Fibroblast of skin of left biceps (primary cell): ENCODE measurements at regions not wholly inside any gene's neighbourhood (a gene's known extent, or its start where the extent isn't known, plus 50 kb on each side); places are given as distances from the start of the nearest gene placed in this dataset.

Source experiments
- DNase-seq, 2 experiments: peaks; one replicate each; pipeline ENCODE4 v3.0.0-alpha.2; 2013; ENCODE audit warnings: low read depth in 2 of 2

DNA sequence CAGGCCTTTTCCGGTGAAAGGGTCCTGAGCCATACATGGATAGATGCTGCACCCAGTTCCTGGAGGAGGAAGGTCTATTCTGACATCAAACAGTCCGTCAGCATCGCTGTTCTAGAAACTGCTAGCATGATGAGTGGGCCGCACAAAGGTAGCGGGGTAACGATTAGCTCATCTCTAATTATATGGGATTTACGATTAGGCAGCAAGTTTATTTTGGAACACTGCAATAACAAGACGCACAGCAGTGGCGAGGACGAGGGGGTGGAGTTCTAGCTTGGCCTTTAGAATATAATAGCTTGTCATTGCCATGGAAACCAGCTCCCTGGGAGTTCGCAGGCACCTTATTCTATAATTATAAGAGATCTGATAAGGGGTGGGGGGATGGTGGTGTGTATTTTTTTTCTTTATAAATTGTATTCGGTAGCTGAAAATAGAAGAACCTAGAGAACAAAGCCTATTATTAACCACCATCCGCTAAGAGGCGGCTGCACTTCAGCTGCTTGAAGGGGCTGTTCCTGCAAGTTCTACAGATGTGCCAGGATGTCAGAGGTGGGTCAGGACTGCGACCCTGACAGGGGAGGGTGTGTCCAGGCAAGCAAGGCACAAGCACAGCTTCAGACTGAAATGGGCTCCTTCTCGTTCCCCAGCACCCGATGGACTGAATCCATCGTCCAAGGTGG, 311.0 kb downstream of the AGTPBP1 start:
- no peak for DNase-seq

DNA sequence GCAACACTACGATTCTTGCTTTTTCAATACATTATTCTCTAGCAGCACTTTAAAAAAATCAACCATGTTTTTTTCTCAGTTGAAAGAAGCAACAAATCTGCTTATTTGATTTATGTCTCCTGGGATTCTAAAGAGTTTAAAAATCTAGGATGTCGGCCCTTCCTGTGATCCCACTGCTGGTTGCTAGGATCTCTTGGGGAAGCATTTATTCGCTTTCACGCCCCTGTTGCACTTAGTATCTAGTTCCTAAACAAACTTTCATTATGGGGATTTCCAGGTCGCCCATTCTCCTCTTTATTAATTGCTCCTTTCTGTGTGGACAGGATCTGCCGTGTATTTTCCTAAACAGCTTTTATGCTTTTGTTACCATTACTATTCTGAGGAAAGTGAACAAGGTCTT, 313.5 kb downstream of the AGTPBP1 start:
- no peak for DNase-seq

DNA sequence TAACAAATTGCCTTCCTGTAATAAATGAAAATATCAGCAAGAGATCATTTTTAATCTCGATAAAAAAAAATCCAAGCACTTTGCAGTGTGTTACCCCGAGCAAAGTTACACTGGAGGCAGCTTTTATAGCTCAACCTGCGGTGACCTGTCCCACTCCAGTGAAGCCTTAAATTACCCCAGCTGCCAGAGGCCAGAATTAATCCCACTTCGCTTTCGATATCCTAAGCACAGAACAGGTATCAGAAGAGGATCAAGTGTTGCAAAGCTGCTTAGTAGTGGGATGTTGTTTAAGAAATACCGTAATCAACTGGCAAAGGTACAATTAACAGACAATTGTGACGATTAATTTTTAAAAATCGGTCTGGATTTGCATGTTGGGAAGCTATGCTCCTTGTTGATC, 314.0 kb downstream of the AGTPBP1 start:
- no peak for DNase-seq

DNA sequence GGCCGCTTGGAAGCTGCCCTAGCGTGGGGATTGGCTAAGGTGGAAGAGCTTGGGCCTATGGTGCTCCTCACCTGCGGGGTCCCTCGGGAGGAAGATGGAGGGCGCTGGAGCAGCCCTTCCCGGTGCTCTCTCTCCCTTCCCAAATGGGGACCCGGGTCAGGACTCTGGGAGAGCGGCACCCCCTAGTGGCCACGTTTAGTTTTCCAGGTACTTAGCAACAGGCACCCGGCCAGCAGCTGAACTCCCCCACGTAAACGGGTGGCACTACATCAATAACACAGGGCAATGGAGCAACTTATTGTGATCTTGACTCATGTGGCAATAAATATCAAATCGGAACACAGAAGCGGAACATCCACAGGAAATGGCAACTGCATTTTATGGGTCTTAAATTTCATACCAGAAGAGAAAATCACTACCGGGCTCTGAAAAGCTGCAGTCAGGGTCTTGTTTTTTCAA, 316.6 kb downstream of the AGTPBP1 start:
- no peak for DNase-seq

DNA sequence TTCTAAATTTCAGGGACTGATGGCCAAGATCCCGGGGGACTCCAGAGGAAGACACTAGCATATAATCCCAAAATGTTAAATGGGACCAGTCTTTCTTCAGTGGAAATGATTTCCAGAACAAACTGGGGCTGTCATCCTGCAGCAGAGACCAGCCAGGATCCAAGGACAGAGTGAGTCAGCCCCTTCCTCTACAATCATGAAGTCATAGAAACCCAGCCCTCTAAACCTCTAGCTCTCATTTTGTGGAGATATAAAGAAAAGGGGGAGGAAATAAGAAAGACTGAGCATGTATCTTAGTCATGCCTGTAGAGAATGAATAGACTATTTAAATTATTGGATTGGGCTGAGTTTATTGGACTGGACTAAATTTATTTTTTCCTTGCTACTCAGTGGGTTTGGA, 318.3 kb downstream of the AGTPBP1 start:
- DNase-seq = no peak

DNA sequence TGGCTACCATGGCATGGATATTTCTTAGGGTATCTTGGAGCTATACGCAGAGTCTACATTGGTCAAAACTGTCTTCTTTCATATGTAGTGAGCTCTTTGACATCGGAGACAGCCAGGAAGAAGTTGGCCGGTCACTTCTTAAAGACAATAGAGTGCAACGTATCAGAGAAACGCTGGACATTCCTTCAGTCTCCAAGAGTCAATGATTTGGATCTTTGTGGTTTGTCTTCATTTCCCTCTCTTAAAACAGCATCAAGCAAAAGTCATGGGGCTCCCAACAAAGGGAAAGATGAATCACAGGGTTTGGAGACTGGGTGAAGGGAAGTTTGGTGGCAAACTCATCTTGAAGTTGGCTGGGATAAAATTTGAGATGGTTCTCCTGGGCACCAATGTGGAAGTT, 320.1 kb downstream of the AGTPBP1 start:
- no peak for DNase-seq

DNA sequence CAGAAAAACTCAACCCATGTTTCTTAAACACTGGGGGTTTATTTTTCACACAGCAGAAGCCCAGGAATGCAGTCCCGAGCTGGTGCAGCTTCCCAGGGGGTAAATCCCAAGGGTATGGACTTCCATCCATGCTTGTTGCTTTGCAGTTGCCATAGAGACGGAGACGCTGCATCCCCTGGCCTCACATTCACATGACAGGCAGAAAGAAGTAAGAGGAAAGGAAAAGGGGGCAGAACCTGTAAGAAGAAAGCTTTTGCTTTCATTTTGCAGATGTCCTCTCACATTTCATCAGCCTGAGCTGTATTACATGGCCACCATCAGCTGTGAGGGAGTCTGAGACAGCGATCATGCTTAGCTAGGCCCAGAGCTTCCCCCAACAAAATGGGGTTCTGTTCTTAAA, 321.0 kb downstream of the AGTPBP1 start:
- peak in 1 of 2 experiments; percentile 19 for DNase-seq

DNA sequence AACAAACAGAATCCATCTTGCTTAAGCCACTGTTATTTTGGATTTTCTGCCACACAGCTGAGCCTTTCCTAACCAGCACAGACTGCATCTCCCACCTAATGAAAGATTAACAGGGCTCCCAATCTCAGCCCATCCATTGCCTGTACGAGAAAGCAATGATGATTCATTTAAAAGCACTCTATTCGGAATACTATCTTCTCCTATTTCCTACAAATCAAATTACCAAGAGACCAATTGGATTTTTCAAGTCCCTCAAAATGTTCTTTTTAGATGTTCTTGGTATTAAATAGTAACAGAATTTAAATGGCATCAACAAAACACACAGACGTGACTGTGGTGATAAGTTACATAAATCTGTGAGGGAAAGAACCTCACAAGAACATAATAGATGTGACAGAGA, 324.1 kb downstream of the AGTPBP1 start:
- no peak for DNase-seq

DNA sequence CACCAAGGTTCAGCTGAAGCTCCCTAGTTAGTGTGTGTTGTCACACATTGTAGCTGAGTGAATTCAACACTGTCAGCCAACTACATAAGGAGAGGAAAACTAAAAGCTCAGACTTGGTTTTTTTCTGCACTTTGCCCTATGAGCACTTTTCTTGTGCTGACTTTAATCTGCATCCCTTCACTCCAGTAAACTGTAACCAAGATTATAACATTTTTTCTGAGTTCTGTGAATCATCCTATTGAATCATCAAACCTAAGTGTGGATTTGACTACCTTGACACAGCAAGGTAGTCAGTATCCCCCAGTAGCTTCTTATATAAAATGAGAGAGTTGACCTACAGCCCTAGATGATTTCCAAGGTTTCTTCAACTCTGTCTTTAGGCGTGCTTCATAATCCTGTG, 325.0 kb downstream of the AGTPBP1 start:
- DNase-seq = no peak

DNA sequence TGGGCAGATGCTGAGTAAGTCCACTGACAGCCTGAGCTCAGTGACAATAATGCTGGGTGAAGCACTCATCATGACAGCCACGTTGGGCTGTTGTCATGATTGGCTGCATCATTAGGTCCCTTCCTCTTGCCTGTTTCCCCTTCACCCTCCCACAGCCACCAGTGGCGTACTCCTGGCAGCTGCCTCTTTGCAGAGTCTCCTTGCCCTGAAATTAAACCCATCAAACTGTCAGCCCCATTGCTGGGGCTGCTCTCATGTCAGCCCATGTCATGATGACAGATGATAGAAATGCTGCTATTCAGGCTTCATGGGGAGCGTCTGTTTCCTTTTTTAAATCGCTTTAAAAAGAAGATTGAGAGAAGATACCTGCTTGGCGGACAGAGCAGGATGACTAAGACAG, 327.4 kb downstream of the AGTPBP1 start:
- DNase-seq = no peak

DNA sequence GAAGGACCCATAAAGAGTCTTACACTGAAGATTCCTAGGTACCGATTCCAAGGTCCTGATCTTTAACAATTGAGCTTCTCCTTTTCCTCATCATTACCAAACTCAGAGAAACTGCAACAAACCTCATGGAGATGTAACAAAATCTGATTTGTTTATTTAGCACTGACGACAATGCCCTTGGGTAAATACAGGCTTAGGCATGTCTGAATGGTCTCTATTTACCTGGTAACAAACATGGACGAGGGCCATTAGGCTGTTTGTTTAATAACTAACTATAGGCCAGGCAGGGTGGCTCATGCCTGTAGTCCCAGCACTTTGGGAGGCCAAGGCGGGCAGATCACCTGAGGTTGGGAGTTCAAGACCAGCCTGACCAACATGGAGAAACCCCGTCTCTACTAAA, 333.3 kb downstream of the AGTPBP1 start:
- DNase-seq = no peak

DNA sequence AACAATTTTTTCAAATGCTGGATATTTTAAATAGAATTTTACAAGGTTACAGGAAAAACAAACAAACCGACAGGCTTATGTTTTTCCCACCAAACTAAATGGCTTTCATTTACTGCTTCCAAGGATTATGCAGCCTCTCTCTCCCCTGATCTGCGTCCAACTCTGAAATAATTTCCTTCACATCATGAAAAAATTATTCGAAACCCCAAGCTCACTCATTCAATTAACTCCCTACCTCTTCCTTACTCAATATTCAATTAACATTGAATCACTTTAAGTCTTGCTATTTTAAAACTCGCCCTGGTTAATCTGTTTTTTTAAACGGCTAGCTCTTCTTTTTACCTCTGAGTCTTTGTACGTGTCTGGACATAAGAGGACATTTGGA, 336.2 kb downstream of the AGTPBP1 start:
- no peak for DNase-seq

DNA sequence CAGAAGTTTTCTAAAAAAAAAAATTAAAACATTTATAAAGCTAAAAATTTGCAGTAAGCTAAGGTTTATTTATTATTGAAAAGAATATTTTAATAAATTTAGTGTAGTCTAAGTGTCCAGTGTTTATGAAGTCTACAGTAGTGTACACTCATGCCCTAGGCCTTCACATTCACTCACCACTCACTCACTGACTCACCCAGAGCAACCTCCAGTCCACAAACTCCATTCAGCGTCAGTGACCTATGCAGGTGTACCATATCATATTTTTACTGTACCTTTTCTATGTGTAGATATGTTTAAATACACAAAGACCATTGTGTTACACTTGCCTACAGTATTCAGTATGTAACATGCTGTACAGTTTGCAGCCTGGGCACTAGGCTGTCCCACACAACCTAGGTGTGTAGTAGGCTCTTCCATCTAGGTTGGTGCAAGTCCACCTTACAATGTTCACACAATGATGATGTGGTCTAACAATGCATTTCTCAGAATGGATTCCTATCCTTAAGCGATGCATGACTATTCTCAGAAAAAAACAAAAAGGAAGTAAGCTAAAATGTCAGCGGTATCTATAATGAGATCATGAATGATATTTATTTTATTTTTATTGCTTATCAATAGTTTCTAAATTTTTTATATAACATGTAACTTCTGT, 336.7 kb downstream of the AGTPBP1 start:
- no peak for DNase-seq

DNA sequence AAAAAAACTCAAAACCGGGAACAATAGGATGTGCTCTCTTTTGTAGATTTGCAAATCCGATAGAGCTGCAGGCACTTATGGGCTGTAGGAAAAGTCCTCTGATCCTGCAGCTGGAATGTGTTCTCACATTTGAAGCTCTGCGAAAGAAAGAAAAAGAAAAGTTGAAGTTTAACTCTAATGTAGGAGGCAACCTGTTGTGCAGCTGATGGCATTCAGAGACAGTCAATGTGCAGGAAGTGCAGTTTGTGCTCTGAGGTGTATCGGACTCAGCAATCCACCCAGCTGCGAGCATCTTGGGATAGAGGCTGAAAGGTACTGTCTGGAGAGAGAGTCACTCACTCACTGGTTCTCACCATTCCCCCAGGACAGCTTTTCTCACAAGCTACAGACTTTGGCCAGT, 339.2 kb downstream of the AGTPBP1 start:
- no peak for DNase-seq

DNA sequence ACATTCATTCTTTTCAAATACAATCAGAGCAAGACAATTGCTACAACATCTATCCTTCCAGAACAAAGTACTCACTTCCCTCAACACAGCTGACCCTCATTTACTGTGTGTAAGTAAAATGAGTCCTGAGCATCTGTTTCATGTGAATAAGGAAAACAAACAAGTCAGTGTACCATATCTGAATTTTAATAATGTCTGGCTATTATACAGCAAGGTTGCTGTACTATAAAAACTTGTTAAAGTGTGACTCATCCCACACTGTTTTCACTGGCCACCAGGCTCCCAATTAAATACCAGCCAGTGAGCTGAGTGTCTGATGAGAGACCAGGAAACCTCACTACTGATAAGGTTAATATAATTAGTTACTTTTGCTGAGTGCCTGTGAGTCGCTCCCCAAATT, 339.8 kb downstream of the AGTPBP1 start:
- no peak for DNase-seq

DNA sequence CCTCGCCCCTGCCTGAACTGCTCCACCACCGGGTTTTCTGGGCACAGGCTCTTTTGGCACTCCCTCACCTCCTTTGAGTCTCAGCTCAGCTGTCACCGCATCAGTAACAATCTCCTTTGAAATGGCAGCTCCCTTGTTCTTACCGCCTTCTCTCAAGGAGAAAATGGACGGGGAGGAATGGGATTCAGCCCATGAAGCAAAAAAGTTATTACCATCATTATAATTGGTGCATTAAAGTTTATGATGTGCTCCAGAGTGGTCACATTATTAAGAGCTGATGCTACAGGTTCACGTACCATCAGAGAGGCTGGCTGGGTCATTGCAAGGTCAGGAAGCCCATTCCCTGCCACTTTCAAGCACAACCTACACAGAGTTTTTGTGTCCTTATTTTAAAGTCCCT, 344.7 kb downstream of the AGTPBP1 start:
- DNase-seq = no peak

DNA sequence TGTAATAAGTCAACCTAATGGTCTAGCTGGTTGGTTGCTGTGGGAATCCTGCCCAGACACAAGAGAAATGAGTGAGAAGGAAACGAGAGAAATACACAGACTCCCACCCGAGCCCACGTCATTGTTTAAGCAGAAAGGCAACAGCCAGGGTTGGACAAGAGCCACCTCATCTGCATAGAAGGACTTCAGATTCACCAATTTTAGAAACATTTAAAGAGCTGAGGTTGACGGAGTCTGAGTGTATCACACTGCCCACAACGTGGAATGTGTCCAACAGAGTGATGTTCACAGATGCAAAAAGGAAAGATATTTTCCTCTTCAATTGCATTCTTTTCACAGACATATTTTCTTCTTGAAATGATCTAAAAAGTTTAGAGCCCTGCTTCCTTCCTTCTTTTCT, 349.5 kb downstream of the AGTPBP1 start:
- no peak for DNase-seq

DNA sequence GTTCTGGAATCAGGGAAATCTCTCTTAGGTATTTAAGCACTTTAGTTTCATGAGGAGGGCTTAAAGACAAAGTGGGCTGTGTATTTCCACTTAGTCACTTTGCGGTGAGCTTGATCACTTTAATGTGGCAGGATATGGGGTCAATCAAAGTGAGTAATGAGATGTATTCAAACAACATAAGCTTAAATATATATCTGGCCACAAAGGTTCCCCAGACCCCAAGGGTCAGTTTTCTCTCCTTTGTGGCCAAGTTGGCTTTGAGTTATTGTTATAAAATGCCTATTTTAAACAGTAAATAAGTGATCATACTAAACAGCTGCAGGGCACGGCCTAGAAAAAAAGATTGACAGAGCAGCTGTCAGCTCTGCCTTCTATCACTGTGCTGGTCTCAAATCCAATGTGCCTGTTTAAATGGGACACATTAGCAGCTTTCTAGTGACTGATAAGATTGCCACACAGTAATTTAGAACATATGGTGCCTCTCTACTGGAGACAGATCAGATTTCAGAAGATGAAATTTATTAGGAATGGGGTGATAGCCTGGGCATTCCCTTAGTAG, 363.9 kb downstream of the AGTPBP1 start:
- DNase-seq = no peak

DNA sequence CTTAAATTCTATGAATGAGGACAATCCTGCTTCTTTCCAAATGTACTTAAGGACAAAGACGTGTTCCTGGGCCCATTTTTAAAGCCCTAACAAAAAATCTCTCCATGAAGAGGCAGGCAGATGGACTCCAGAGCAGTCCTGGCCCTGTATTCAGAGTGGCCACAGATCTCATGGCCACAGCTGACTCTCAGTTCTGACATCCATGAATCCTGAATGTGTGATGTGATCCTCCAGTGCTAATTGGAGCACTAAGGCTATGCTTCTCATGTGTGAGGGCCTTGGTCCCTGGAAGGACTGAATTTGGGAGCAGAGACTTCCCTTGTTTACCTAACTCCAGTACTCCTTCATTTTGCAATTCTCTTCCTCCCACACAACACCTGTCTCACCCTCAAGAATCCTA, 373.0 kb downstream of the AGTPBP1 start:
- no peak for DNase-seq

DNA sequence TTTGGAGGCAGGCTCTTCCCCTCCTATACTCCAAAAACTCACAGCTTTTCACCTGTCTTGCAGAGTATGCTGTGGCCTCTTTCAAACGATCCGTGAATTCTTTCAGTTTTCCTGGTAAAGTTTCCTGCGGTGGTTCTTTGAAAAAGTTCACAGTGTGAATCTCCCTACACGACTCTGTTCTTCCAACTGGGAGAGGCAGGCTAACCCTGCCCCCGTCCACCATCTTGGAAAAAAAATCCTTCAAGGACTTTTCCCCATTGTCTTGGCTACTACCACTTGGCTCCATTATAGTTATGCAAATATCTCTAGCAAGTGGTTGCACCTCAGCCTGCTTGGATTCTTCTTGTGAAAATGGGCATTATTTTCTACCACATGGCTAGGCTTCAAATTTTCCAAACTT, 382.6 kb downstream of the AGTPBP1 start:
- DNase-seq = no peak

DNA sequence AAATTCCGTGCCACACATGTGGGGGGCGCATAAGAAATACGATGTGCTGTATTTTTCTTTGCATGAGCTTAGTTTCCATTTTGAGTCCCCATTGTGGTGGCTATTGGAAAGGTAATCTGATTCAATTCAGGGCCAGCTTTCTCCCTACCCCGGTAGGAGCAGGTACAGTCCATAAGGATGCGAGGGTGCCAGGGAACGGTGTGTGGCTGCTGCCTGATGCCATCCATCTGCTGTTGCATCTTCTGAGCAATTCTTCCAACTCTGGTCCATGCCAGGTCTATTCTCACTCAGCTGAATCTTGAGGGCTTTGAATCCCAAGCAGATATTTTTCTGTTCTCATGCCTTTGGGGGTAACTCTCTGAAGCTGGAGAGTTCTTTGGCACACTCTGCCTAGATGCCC, 392.7 kb downstream of the AGTPBP1 start:
- DNase-seq = no peak

DNA sequence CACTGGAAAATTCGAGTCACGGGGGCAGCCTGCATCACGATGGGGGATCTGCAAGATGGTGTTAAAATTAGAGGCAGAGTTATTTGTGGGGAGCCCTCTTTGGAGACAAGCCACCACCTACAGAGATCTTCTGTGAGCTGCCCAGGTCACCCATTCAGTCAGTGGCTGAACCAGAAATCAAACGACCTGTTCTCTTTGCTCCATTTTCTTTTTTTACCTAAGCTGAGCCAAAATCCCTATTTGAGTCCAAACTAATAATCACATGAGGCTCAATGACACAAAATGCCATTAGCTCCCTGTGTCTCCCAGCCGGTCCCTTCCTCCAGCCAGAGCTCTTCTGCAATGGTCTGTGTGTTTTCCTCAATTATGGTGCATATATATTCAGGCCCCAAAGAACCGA, 394.2 kb downstream of the AGTPBP1 start:
- DNase-seq = no peak

DNA sequence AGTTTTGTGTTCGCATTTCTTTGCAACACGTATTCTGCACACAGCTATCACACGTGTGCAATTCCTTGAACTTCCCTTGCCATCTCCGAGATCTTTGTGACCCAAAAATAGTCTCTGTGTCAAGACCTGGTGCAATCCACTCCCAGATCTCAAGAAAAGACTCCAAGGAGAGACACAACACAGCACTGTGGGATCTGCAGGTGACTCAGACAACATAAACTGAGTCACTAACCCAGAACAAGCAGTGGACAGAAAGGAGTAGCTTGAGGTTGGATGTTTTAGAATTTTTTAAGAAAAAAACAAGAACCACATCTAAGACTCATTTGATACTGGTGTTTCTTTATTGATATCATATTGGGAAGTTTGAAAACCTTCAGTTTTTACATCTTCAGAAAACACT, 396.9 kb downstream of the AGTPBP1 start:
- DNase-seq = no peak

DNA sequence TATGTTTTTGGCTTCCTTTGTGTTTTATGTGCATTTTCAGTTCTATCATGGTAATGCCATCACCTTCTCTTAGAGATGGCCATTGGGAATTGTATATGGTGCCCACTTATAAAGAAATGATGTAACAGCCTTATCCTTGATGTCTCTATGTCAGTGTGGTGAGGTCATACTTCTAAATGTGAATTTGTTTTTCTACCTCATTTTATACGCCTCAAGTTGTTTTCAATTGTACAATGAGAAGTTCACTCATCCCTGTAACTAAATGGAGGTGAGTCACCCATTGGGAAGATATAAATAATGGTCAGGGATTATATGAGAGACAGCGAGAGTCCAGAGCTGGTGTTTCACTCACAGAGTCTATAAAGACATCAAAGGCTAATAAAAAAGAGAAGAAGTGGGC, 402.4 kb downstream of the AGTPBP1 start:
- no peak for DNase-seq
